ENCODE measurements at regions not wholly inside any gene's neighbourhood (a gene's known extent, or its start where the extent isn't known, plus 50 kb on each side); places are given as distances from the start of the nearest gene placed in this dataset.

DNA sequence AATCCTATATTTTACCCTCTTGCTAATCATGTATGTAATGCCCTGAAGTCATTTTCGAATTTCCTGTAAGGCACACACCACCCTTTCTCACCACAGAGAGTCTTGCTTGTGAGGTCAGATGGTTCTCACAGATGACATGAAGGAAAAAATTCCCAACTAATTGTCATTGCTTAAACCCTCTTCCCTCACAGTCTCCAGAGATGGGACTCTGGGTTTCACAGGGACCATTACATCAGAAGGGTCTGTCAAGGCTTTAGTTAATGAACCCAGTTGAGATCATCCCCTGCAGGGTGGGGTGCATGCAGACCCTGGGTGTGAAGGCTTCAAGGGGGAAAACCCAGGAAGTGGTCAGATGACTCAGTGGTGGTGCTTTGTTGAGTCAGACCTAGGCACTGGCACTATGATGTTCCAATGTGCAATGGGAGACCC is 229.6 kb downstream of the BCAT1 start:
- Histone ChIP-seq H3K79me2 (replicated peaks; ENCODE audit: insufficient read depth, low read length) (no peaks in the 10 kb centered on the region), H2AFZ (ENCODE audit: low read depth, low read length) (no peak overlapping the region), H3K36me3 (ENCODE audit: insufficient read depth, low read length) (no peaks in the 10 kb centered on the region), H3K9me2 (ENCODE audit: insufficient read depth, low read length) (no peaks in the 10 kb centered on the region), H3K9me3 (ENCODE audit: low read length) (no peaks in the 10 kb centered on the region), H3F3A (ENCODE audit: insufficient read depth, low read length, poor library complexity, severe bottlenecking) (no peaks in the 10 kb centered on the region), H3K9ac (ENCODE audit: low read length) (no peak overlapping the region), H3K27me3 (ENCODE audit: insufficient read depth, low read depth, low read length) (no peaks in the 10 kb centered on the region), H4K20me1 (ENCODE audit: insufficient read depth) (no peaks in the 10 kb centered on the region), H3K4me3 (ENCODE audit: low read length) (no peak overlapping the region), H3K4me2 (ENCODE audit: low read length) (no peak overlapping the region), H3K27ac (ENCODE audit: low read length) (no peak overlapping the region)
- TF ChIP-seq POLR2AphosphoS5 (IDR thresholded peaks at IDR 0.05) (no peak), EZH2 (IDR thresholded peaks at IDR 0.05; ENCODE audit: borderline replicate concordance, insufficient read depth, low read length, poor library complexity, severe bottlenecking) (no peak), MXI1 (conservative IDR thresholded peaks at IDR 0.05; ENCODE audit: poor library complexity, severe bottlenecking) (no peak), EP300 (conservative IDR thresholded peaks at IDR 0.05; ENCODE audit: poor library complexity, severe bottlenecking) (no peak), RAD21 (conservative IDR thresholded peaks at IDR 0.05) (no peak), SMC3 (conservative IDR thresholded peaks at IDR 0.05; ENCODE audit: poor library complexity) (no peak), TAF1 (IDR thresholded peaks at IDR 0.05; ENCODE audit: low read depth) (no peak)
- TF ChIP-seq, protein P1, sequence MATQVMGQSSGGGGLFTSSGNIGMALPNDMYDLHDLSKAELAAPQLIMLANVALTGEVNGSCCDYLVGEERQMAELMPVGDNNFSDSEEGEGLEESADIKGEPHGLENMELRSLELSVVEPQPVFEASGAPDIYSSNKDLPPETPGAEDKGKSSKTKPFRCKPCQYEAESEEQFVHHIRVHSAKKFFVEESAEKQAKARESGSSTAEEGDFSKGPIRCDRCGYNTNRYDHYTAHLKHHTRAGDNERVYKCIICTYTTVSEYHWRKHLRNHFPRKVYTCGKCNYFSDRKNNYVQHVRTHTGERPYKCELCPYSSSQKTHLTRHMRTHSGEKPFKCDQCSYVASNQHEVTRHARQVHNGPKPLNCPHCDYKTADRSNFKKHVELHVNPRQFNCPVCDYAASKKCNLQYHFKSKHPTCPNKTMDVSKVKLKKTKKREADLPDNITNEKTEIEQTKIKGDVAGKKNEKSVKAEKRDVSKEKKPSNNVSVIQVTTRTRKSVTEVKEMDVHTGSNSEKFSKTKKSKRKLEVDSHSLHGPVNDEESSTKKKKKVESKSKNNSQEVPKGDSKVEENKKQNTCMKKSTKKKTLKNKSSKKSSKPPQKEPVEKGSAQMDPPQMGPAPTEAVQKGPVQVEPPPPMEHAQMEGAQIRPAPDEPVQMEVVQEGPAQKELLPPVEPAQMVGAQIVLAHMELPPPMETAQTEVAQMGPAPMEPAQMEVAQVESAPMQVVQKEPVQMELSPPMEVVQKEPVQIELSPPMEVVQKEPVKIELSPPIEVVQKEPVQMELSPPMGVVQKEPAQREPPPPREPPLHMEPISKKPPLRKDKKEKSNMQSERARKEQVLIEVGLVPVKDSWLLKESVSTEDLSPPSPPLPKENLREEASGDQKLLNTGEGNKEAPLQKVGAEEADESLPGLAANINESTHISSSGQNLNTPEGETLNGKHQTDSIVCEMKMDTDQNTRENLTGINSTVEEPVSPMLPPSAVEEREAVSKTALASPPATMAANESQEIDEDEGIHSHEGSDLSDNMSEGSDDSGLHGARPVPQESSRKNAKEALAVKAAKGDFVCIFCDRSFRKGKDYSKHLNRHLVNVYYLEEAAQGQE (IDR thresholded peaks at IDR 0.05; ENCODE audit: borderline replicate concordance): no peak
- TF ChIP-seq, protein P2, sequence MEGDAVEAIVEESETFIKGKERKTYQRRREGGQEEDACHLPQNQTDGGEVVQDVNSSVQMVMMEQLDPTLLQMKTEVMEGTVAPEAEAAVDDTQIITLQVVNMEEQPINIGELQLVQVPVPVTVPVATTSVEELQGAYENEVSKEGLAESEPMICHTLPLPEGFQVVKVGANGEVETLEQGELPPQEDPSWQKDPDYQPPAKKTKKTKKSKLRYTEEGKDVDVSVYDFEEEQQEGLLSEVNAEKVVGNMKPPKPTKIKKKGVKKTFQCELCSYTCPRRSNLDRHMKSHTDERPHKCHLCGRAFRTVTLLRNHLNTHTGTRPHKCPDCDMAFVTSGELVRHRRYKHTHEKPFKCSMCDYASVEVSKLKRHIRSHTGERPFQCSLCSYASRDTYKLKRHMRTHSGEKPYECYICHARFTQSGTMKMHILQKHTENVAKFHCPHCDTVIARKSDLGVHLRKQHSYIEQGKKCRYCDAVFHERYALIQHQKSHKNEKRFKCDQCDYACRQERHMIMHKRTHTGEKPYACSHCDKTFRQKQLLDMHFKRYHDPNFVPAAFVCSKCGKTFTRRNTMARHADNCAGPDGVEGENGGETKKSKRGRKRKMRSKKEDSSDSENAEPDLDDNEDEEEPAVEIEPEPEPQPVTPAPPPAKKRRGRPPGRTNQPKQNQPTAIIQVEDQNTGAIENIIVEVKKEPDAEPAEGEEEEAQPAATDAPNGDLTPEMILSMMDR (IDR thresholded peaks at IDR 0.05; ENCODE audit: poor library complexity, severe bottlenecking): no peak

DNA sequence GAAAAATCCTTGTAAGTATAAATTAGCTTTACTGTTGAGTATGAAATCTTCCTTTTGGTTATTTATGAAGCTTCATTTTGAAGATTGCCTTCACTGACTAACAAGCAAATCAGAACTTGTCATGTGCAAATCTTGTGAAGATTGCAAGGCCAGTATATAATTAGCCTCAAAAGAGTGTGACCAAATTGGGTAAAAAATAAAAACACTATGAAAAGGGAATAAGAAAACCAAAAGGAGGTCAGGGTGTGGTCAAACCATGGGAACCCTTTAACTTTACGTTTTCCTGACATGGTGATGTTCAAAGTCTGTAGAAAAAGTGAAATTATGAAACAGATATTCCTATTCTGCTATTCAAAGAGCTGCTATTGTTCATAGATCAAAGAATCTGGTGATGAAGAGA is 230.3 kb downstream of the BCAT1 start:
- Histone ChIP-seq H3K9ac (ENCODE audit: low read length) (no peak overlapping the region), H4K20me1 (ENCODE audit: insufficient read depth) (no peaks in the 10 kb centered on the region), H3K9me3 (ENCODE audit: low read length) (no peaks in the 10 kb centered on the region), H3K9me2 (ENCODE audit: insufficient read depth, low read length) (no peaks in the 10 kb centered on the region), H3K4me2 (ENCODE audit: low read length) (no peak overlapping the region), H3K36me3 (ENCODE audit: insufficient read depth, low read length) (no peaks in the 10 kb centered on the region), H3K27ac (ENCODE audit: low read length) (no peak overlapping the region), H3K27me3 (ENCODE audit: insufficient read depth, low read depth, low read length) (no peaks in the 10 kb centered on the region), H3F3A (ENCODE audit: insufficient read depth, low read length, poor library complexity, severe bottlenecking) (no peaks in the 10 kb centered on the region), H3K4me3 (ENCODE audit: low read length) (no peak overlapping the region), H2AFZ (ENCODE audit: low read depth, low read length) (no peak overlapping the region), H3K79me2 (replicated peaks; ENCODE audit: insufficient read depth, low read length) (no peaks in the 10 kb centered on the region)
- TF ChIP-seq EZH2 (IDR thresholded peaks at IDR 0.05; ENCODE audit: borderline replicate concordance, insufficient read depth, low read length, poor library complexity, severe bottlenecking) (no peak), EP300 (conservative IDR thresholded peaks at IDR 0.05; ENCODE audit: poor library complexity, severe bottlenecking) (no peak), MXI1 (conservative IDR thresholded peaks at IDR 0.05; ENCODE audit: poor library complexity, severe bottlenecking) (no peak)
- TF ChIP-seq, protein P2 (IDR thresholded peaks at IDR 0.05; ENCODE audit: poor library complexity, severe bottlenecking): no peak
- TF ChIP-seq, protein P1 (IDR thresholded peaks at IDR 0.05; ENCODE audit: borderline replicate concordance): no peak
